ENCODE measurements at regions not wholly inside any gene's neighbourhood (a gene's known extent, or its start where the extent isn't known, plus 50 kb on each side); places are given as distances from the start of the nearest gene placed in this dataset.
"Not testable (repeated sequence)": the region's sequence is repeated elsewhere in the genome, so short reads cannot be mapped to it uniquely, and the experiment has no call there.

DNA sequence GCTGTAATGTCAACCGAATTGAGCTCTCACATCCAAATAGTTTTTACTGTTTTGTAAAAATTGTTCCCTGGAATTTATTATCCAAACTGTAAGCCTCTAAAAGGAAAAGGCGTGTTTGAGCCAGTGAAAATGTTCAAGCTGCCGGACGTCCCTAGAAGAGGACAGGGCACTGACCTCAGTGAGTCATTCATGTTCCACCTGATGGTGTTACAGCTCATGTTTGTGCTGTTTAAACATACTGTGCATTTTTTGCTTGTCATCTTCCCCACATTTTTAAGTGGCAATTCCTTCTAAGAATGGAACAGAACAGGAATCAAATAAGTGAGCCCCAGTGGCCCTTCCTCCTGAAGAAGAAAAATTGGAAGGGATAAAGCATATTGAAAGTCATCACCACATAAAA, 239.6 kb downstream of the ZNF37A start:
- not testable (repeated sequence) for H3K36me3 ChIP-seq, DNase-seq, H3K9me3 ChIP-seq, H3K27me3 ChIP-seq, H3K4me3 ChIP-seq

DNA sequence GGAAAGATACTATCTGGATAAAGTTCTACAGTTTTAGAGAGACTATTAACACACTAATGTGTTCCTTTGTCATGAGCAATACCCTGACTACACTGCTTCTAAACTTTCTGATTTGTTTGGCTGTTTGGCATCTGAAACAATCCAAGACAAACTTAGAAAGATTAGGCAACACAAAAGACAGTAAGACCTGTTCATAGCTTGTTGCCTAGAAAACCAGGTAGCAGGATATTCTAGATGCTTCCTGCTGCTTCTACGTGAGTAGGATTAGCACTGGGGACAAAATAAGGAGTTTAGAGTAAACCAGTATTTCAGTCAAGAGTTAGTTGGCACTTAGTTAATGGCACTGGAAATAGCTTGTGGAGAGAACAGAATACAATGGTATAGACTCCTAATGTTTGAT, 256.5 kb downstream of the ZNF37A start:
- not testable (repeated sequence) for DNase-seq, H3K9me3 ChIP-seq, H3K4me3 ChIP-seq, H3K27me3 ChIP-seq, H3K36me3 ChIP-seq

DNA sequence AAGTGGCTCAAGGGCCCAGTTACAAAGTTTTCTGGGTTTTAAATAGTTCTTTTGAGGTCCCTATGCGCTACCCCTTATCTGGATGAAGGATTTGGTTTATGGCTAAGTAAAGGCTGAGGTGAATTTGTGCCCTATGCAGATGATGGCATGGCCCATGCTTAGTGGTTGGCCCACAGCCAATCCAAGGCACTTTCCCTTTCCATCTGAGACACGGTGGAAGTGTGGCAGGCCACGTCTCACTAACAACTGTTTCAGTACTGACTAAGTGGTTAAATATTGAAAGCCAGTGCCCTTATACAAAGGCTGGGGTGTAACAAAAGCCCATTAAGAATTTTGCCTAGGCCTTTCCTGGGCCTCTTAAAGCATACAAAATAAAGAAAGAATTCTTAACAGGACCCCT, 260.3 kb downstream of the ZNF37A start:
- H3K27me3 ChIP-seq, H3K4me3 ChIP-seq, H3K9me3 ChIP-seq, H3K36me3 ChIP-seq, DNase-seq: not testable (repeated sequence)

DNA sequence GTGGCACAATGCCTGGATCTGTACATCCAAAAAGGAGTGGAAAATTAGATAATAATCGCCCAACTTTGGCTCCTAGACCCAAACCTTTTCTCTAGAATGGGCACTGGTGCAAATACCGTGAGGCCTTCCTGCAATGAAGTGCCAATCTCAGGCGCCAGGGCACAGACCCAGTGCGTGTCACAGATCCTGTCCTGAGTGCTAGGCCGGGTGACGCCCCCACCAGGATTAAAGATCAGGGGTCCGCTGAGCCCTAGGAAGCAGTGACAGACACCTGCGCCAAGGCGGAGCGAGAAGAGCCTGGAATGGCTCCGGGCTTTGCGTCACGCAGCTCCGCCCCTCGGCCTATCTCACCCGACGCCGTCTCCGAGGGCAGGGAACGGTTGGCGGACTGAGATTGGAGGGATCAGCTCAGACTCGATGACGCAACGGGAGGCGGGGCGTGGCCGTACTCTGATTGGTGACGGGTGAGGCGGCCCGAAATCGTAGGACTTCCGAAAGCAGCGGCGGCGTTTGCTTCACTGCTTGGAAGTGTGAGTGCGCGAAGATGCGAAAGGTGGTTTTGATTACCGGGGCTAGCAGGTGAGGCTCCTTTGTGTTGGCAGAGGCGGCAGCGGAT, 261.9 kb downstream of the ZNF37A start:
- not testable (repeated sequence) for H3K27me3 ChIP-seq, H3K9me3 ChIP-seq, H3K36me3 ChIP-seq
- H3K4me3 ChIP-seq = peak overlapping the region; percentile 54
- peak; percentile 75 for DNase-seq

DNA sequence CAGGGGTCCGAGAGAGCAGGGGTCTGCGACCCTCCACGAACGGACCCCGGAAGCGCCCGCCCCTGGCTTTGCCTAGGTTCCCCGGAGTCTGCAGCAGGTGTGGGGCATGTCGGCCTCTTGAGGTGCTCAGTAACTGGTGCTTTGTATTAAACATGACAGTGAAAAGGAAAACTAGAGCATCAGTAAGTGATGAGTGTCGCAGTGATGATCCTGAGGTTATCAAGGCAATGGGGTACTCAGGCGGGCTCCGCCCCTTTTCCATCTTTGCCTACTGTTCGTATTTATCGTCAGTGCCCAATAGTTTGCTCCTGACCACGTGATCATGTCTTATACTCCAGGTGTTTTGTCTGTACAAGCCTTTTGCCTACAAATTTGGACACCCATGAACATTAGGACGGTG, 262.4 kb downstream of the ZNF37A start:
- not testable (repeated sequence) for DNase-seq, H3K9me3 ChIP-seq, H3K36me3 ChIP-seq, H3K27me3 ChIP-seq
- H3K4me3 ChIP-seq = peak overlapping the region; percentile 54

DNA sequence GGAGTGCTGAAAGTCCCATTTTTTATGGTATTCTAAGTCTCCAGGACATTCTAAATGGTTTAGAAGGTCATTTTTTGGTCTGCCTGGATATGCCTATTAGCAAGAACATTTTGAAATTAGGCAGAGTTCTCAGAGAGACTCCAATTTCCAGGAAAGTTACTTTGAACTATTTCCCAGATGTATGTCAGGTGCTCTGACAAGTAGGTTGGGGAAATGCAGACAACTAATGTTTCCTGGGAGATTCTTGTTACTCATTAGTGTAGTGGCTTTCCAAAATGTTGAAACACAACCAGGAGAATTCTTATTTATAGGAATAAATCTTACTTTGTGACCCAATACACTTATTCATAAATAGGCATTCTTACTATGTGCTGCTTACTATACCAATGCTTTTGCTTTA, 268.4 kb downstream of the ZNF37A start:
- H3K4me3 ChIP-seq, H3K36me3 ChIP-seq, H3K27me3 ChIP-seq, H3K9me3 ChIP-seq, DNase-seq: not testable (repeated sequence)

DNA sequence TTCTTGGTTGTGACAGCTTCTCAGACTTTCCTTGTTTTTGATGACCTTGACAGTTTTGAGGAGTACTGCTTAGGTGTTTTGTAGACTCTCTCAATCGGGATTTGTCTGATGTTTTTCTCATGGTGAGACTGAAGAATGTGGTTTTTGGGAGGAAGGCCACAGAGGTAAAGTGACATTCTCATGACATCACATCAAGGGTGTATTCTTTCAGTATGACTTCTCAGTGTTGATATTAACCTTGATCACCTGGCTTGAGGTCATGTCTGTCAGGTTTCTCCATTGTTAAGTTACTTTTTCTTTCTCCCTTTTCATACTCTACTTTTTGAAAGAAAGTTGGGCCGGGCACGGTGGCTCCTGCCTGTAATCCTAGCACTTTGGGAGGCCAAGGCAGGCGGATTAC, 269.9 kb downstream of the ZNF37A start:
- not testable (repeated sequence) for H3K4me3 ChIP-seq, DNase-seq, H3K27me3 ChIP-seq, H3K36me3 ChIP-seq, H3K9me3 ChIP-seq

DNA sequence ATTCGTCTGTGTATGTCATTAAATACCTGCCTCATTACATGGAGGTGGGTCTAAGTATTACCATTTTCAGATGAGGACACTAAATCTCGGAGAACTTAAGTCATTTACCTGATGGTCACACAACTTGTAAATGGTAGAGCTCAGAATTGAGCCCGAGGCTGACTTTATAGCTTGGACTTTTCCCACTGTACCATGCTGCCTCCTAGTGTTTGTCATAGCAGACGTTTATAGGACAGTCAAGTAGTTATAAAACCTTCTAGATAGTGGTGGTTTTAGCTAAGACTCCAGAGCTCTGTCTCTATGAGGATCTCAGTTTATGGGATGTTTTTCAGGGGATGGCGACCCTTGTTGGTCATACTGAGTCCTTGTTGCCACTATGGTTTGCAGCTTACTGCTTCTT, 271.8 kb downstream of the ZNF37A start:
- H3K36me3 ChIP-seq, H3K4me3 ChIP-seq, H3K27me3 ChIP-seq, H3K9me3 ChIP-seq, DNase-seq: not testable (repeated sequence)

DNA sequence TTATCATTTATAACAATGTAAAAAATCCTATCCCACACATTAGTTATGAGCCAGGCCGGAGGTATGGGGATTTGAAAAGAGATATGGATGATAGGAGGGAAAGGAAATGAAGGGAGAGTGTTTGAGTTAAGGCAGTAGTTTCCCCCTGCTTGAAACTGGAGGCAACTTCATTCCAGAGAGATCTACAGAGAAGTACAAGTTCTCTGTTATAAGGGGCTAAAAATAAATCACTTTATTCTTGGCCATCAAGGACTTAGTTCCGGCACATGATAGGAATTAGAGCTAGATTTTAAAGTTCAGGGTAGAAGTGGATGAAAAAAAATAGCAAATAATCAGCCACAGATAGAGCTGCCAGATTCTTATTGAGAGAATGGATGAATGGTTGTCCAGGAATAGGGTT, 289.7 kb downstream of the ZNF37A start:
- DNase-seq, H3K4me3 ChIP-seq, H3K9me3 ChIP-seq, H3K27me3 ChIP-seq, H3K36me3 ChIP-seq: not testable (repeated sequence)

DNA sequence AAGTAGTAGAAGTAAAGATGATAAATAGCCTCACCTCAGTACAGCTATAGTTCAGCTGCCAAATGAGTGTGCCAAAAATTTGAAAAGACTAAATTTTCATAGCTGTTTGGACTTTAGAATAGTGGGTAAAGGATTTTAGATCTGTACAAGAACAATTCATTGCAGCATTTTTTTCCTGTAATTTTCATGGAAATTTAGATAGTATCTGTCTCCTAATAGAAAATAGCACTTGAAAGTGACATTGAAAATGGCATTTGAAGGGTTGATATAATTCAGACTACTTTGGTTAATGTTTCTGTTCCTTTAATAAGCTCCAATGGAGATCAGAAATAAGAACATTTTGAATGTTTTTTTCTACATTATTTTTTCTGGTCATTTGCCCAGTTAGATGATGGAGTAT, 292.7 kb downstream of the ZNF37A start:
- H3K27me3 ChIP-seq, DNase-seq, H3K4me3 ChIP-seq, H3K36me3 ChIP-seq, H3K9me3 ChIP-seq: not testable (repeated sequence)

DNA sequence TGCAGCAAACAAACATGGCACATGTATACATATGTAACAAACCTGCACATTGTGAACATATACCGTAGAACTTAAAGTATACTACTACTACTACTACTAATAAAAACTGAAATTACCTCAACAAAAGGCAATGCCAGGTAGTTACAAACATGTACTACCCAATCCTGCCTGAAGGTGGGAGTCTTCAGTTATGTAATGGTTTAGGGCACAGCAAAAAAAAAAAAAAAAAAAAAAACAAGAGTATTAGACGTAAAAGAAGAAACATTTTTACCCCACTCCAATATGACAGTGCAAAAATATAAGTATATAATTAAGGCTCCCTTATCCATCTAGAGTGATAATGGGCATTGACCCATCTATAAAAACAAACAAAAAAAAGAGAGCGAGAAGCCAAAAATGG, 296.6 kb downstream of the ZNF37A start:
- not testable (repeated sequence) for DNase-seq, H3K9me3 ChIP-seq, H3K4me3 ChIP-seq, H3K36me3 ChIP-seq, H3K27me3 ChIP-seq

DNA sequence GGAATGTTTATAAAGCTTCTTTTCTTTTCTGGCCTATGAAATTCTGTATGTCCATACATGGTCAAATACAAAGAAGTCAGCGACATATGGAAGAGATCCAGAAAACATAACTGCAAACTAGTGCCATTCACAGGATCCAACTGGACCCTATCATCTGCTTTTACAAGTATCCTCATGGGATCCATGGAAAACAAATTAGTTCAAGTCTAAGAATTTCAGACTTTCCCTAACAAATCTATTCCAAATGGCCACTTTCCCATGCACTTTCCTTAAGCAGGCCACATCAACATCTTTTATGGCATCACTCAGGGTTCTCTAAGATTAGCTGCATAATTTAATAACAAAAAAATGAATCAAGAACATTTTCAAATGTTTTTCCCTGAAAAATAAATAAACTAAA, 301.3 kb downstream of the ZNF37A start:
- not testable (repeated sequence) for DNase-seq, H3K4me3 ChIP-seq, H3K36me3 ChIP-seq, H3K27me3 ChIP-seq, H3K9me3 ChIP-seq

DNA sequence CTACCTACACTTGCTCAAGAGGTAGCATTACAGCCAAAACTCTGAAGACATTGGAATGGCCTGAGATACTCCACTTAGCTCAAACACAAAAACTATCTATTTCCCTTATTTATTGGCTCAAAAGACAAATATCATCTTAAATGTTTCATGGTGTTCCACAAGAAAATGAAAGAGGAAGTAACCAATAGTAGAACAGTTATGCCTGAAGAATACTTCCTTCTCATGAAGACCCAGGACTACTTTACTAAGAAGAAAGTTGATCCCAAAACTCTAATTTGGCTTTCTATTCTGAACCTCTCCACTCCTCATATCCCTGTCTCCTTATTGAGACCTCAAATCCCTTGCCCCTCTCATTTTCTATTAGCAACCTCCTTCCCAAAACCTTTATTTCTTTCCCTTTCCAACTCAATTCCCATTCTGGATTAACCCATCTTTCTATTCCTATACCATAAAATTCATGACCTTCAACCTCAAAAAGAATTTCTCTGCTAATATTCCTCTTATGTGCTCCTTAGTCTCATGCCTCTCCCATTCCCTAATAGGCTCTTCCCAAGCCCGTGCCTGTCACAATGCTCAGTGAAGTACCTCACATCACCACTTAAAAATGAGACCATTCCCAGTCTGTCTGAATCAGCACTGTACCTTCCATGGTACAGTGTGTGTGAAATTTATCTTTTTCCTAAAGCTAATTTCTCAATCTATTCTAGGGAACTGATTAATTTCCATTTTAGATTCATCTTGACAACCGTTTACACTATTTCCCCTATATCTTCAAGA, 302.2 kb downstream of the ZNF37A start:
- not testable (repeated sequence) for H3K9me3 ChIP-seq, H3K36me3 ChIP-seq, H3K4me3 ChIP-seq, H3K27me3 ChIP-seq, DNase-seq

DNA sequence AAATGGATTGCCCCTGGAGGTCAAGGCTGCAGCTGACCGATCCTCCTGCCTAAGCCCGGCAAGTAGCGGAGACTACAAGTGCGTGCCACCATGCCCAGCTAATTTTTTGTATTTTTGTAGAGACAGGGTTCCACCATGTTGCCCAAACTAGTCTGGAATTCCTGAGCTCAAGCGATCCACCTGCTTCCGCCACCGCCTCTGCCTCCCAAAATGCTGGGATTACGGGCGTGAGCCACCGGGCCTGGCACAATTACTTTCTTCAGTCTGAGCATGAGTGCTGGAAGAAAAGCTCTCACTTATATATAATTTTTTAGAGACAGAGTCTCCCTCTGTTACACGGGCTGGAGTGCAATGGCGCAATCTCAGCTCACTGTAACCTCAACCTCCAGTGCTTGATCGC, 307.4 kb downstream of the ZNF37A start:
- H3K9me3 ChIP-seq, H3K4me3 ChIP-seq, DNase-seq, H3K27me3 ChIP-seq, H3K36me3 ChIP-seq: not testable (repeated sequence)

DNA sequence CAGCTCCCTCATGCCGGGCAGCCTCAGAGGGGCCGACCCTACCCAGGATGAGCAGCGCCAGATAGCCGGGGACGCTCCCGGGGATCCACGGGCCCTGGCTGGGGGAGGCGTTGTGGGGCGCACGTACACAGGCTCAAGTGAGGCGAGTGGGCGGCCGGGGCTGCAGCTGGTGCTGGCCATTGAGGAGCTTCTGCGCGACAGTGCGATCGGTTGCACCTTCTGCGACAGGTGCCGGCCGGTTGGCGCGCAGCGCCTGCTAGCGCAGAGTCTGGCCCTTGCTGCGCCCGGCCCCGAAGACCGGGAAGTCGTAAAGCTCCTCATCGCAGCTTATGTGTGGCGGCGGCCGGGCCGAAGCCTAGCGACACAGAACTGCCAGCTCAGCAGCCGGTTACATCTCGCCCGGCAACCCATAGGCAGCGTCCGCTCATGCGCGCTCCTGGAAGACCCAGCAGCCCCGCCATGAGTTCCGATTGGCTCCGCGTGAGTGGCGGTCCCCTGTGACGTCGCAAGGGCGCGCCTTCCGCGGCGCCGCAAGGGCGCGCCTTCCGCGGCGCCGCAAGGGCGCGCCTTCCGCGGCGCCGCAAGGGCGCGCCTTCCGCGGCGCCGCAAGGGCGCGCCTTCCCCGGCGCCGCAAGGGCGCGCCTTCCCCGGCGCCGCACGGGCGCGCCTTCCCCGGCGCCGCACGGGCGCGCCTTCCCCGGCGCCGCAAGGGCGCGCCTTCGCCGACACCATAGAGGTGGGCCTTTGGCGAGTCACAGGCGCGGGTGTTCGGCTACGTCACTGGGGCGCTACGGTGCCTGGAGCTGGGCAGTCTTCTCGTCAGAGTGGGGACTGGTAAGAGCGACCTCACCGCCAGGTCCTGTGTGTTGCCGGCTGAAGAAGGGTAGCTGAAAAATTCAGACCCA, 308.6 kb downstream of the ZNF37A start:
- H3K9me3 ChIP-seq, H3K27me3 ChIP-seq, H3K36me3 ChIP-seq: not testable (repeated sequence)
- H3K4me3 ChIP-seq = peak overlapping the region; percentile 69
- peak; percentile 94 for DNase-seq

DNA sequence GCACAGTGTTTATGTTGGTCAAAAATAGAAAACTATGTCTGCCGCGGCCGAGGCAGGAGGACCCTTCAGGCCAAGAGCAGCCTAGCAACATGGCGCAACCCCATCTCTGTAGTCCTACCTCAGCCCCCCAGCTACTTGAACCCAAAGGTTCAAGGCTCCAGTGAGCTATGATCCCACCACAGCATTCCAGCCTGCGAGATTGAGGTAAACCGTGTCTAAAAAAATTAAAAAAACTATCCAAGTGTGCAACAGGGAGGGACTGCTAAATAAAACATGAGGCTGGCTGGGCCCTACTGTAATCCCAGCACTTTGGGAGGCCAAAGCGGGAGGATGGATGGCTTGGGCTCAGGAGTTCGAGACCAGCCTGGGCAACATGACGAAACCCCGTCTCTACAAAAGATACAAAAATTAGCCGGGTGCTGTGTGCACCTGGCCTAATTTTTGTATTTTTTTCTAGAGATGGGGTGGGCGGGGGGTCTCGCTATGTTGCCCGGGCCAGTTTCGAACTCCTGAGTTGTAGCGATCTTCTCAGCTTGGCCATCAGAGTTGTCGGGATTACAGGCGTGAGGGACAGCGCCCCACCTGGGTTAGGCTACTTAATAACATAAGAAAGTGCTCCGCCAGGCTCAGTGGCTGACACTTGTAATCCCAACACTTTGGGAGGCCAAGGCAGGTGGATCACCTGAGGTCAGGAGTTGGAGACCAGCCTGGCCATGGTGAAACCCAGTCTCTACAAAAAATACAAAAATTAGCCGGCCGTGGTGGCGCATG, 309.4 kb downstream of the ZNF37A start:
- not testable (repeated sequence) for DNase-seq, H3K27me3 ChIP-seq
- peak overlapping the region; percentile 53 for H3K4me3 ChIP-seq

DNA sequence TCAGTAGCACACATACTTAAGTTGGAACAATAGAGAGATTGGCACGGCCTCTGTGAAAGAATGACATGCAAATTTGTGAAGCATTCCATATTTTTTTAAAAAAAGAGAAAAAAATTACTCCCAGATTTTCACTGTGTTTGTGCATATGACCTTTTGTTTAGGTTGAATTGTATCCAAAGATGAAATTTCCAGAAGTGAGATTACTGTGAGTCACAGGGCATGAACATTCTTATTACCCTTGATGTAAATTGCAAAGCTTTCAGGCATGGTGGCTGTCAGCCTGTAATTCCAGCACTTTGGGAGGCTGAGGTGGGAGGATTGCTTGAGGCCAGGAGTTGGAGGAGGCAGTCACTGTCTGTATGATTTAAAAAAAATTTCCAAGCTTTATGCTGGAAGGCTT, 329.5 kb downstream of the ZNF37A start:
- not testable (repeated sequence) for DNase-seq, H3K9me3 ChIP-seq, H3K27me3 ChIP-seq

More for the DNA sequence above, 309.4 kb downstream of the ZNF37A start:
- not testable (repeated sequence) for H3K9me3 ChIP-seq, H3K36me3 ChIP-seq

More for the DNA sequence above, 329.5 kb downstream of the ZNF37A start:
- not testable (repeated sequence) for H3K4me3 ChIP-seq, H3K36me3 ChIP-seq
